OCI-LY3 (cell line): ENCODE measurements at regions not wholly inside any gene's neighbourhood (a gene's known extent, or its start where the extent isn't known, plus 50 kb on each side); places are given as distances from the start of the nearest gene placed in this dataset.

Experiments used
- H2AFZ ChIP-seq: fragments of 200-600, 300-600 bp; shearing (Covaris generic); 2 replicates; pipeline ENCODE4 v1.6.0; 2014; ENCODE audit warnings: antibody characterized with exemption, low read depth, low read length
- H3K27ac ChIP-seq: fragments of 200-600, 300-600 bp; sonication (generic); 2 replicates; pipeline ENCODE4 v1.5.1; 2014; ENCODE audit warnings: mild to moderate bottlenecking, low read length, moderate library complexity, mixed read lengths
- H3K27me3 ChIP-seq: fragments of 200-600, 300-600 bp; sonication (generic); 2 replicates; pipeline ENCODE4 v1.6.1; 2014; ENCODE audit warnings: low read depth, low read length, mixed read lengths
- H3K36me3 ChIP-seq: fragments of 200-600, 300-600 bp; sonication (generic); replicated peaks from 2 replicates; pipeline ENCODE3; 2014; ENCODE audit warnings: low read depth, low read length, mixed read lengths
- H3K4me1 ChIP-seq: fragments of 300-600, 200-600 bp; sonication (generic); 2 replicates; pipeline ENCODE4 v1.6.1; 2014; ENCODE audit warnings: low read length, mixed read lengths
- H3K4me2 ChIP-seq: fragments of 200-600, 300-600 bp; sonication (generic); 2 replicates; pipeline ENCODE4 v1.6.1; 2014; ENCODE audit warnings: low read length, mixed read lengths
- H3K4me3 ChIP-seq: fragments of 300-600, 200-600 bp; sonication (generic); 2 replicates; pipeline ENCODE4 v1.5.1; 2014; ENCODE audit warnings: antibody characterized with exemption, mild to moderate bottlenecking, low read length, moderate library complexity
- H3K79me2 ChIP-seq: fragments of 300-600, 200-600 bp; shearing (Covaris generic); 2 replicates; pipeline ENCODE4 v1.6.1; 2014; ENCODE audit warnings: mild to moderate bottlenecking, low read length, mixed read lengths
- H3K9ac ChIP-seq: fragments of 300-600, 200-600 bp; shearing (Covaris generic); 2 replicates; pipeline ENCODE4 v1.6.0; 2014; ENCODE audit warnings: mild to moderate bottlenecking, low read length, moderate library complexity
- H3K9me3 ChIP-seq: fragments of 200-600, 300-600 bp; shearing (Covaris generic); 2 replicates; pipeline ENCODE4 v1.6.1; 2014; ENCODE audit warnings: low read length, mixed read lengths; ENCODE audit not compliant: insufficient read depth
- H4K20me1 ChIP-seq: fragments of 200-600, 300-600 bp; sonication (generic); 2 replicates; pipeline ENCODE4 v1.6.1; 2016; ENCODE audit warnings: low read length, mixed read lengths; ENCODE audit not compliant: insufficient read depth
- EZH2phosphoT487 ChIP-seq: fragments of 200-600 bp; shearing (Covaris generic); IDR thresholded peaks from 2 replicates; pipeline ENCODE4 v1.6.1; 2018; ENCODE audit warnings: antibody characterized with exemption, mixed run types, low read depth
- TF ChIP-seq, protein P1 (sequence below): fragments of 200-600, 300-600 bp; sonication (generic); IDR thresholded peaks from 2 replicates; pipeline ENCODE4 v1.5.1; 2014; ENCODE audit warnings: antibody characterized with exemption, low read length, low read depth

DNA sequence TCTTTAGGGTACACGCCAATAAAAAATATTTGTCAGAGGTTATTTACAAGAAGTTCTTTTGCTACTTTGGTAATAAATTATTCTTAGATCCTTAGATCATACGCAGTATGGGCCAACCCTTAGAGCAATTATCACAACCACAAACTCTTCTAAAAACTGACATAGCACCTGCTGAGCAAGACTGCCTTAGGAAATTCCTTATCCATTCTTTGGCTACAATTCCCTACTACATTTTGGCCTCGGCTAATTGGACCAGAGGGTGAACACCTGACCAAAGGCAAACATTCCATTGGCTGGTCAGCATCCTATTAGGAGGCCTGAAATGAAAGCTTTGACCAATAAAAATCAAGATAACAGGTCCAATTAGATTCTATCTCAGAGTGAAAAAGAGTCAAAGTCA, 147.6 kb upstream of the CCDC68 start:
- Histone ChIP-seq H3K4me2 (peak overlapping the region; percentile 78), H3K9ac (peak overlapping the region; percentile 56), H3K79me2 (no peaks in the 10 kb centered on the region), H3K4me1 (peaks cover 66% of the 10 kb centered on the region), H3K27ac (peak overlapping the region; percentile 86), H3K4me3 (peak overlapping the region; percentile 19), H3K36me3 (peaks cover 25% of the 10 kb centered on the region), H2AFZ (no peak overlapping the region; the same call in 1 of the 2 replicates), H3K27me3 (no peaks in the 10 kb centered on the region), H3K9me3 (no peaks in the 10 kb centered on the region; the same call in 1 of the 2 replicates), H4K20me1 (no peaks in the 10 kb centered on the region)
- no peak for TF ChIP-seq EZH2phosphoT487
- TF ChIP-seq, protein P1, sequence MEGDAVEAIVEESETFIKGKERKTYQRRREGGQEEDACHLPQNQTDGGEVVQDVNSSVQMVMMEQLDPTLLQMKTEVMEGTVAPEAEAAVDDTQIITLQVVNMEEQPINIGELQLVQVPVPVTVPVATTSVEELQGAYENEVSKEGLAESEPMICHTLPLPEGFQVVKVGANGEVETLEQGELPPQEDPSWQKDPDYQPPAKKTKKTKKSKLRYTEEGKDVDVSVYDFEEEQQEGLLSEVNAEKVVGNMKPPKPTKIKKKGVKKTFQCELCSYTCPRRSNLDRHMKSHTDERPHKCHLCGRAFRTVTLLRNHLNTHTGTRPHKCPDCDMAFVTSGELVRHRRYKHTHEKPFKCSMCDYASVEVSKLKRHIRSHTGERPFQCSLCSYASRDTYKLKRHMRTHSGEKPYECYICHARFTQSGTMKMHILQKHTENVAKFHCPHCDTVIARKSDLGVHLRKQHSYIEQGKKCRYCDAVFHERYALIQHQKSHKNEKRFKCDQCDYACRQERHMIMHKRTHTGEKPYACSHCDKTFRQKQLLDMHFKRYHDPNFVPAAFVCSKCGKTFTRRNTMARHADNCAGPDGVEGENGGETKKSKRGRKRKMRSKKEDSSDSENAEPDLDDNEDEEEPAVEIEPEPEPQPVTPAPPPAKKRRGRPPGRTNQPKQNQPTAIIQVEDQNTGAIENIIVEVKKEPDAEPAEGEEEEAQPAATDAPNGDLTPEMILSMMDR: no peak

GRCh38 chr18:55106466-55106865, 147.2 kb upstream of the CCDC68 start:
- no peaks in the 10 kb centered on the region; the same call in 1 of the 2 replicates for H3K9me3 ChIP-seq
- no peaks in the 10 kb centered on the region for H3K79me2 ChIP-seq
- no peaks in the 10 kb centered on the region for H4K20me1 ChIP-seq
- TF ChIP-seq, protein P1: no peak
- TF ChIP-seq EZH2phosphoT487: no peak
- H3K27me3 ChIP-seq: no peaks in the 10 kb centered on the region
- H3K27ac ChIP-seq: peak overlapping the region; percentile 86
- H3K4me2 ChIP-seq: peak overlapping the region; percentile 78
- peaks cover 71% of the 10 kb centered on the region for H3K4me1 ChIP-seq
- H3K9ac ChIP-seq: peak overlapping the region; percentile 75
- H3K36me3 ChIP-seq: peaks cover 25% of the 10 kb centered on the region
- no peak overlapping the region; the same call in 1 of the 2 replicates for H2AFZ ChIP-seq
- peak overlapping the region; percentile 64 for H3K4me3 ChIP-seq

GRCh38 chr18:55105873-55106272, 146.6 kb upstream of the CCDC68 start:
- Histone ChIP-seq H3K4me2 (peak overlapping the region; percentile 78), H3K4me1 (peaks cover 77% of the 10 kb centered on the region), H3K4me3 (peak overlapping the region; percentile 64), H3K9me3 (no peaks in the 10 kb centered on the region; the same call in 1 of the 2 replicates), H4K20me1 (no peaks in the 10 kb centered on the region), H3K27ac (peak overlapping the region; percentile 86), H2AFZ (no peak overlapping the region), H3K9ac (peak overlapping the region; percentile 75), H3K36me3 (peaks cover 25% of the 10 kb centered on the region), H3K27me3 (no peaks in the 10 kb centered on the region), H3K79me2 (no peaks in the 10 kb centered on the region)
- no peak for TF ChIP-seq EZH2phosphoT487
- TF ChIP-seq, protein P1: no peak

DNA sequence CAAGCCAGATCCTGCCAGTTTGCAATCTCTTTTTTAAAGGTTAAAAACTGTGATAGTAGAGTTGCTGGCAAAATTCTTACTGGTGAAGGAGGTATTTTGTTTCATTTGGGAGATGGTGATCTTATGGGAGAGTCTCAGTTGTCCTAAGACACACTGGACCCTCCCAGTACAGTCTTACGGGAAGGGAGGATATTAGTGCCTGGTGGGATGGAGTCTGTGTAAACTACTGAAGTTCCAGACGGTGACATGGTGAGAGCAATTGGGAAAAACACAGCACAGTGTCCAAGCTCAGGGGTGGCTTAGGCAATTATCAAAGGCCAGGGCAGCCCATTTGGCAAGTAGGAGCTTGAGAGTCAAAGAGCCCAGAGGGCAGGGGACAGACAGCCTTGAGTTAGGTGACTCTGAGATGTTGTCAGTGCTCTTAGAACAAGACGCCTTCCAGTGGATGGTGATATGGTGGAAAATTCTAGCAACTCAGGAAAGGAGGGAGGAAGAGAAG, 143.7 kb upstream of the CCDC68 start:
- TF ChIP-seq, protein P1: no peak
- TF ChIP-seq EZH2phosphoT487: no peak

More for the DNA sequence above, 143.7 kb upstream of the CCDC68 start:
- H3K9me3 ChIP-seq: no peaks in the 10 kb centered on the region; the same call in 1 of the 2 replicates
- no peak overlapping the region for H2AFZ ChIP-seq
- no peaks in the 10 kb centered on the region for H3K27me3 ChIP-seq
- no peak overlapping the region for H3K4me3 ChIP-seq
- no peak overlapping the region for H3K27ac ChIP-seq
- H4K20me1 ChIP-seq: no peaks in the 10 kb centered on the region
- no peaks in the 10 kb centered on the region for H3K79me2 ChIP-seq
- no peak overlapping the region for H3K4me2 ChIP-seq
- H3K4me1 ChIP-seq: peaks cover 75% of the 10 kb centered on the region
- peaks cover 11% of the 10 kb centered on the region for H3K36me3 ChIP-seq
- H3K9ac ChIP-seq: no peak overlapping the region
